Esophagus (tissue), 2 donors: ENCODE measurements at regions not wholly inside any gene's neighbourhood (a gene's known extent, or its start where the extent isn't known, plus 50 kb on each side); places are given as distances from the start of the nearest gene placed in this dataset.
A peak's percentile ranks its signal among the peaks of the same experiment; 100 is the strongest.

ENCODE experiments used
- H3K27ac ChIP-seq, 2 donors: one replicate each; pipeline ENCODE4 v1.5.1; 2013; ENCODE audit warnings: low read depth in 2 of 2, mild to moderate bottlenecking in 2 of 2, inconsistent platforms in 1 of 2, low read length in 1 of 2, moderate library complexity in 1 of 2
- H3K27me3 ChIP-seq, 2 donors: one replicate each; pipeline ENCODE4 v1.6.1; 2013; ENCODE audit warnings: low read length in 2 of 2, control low read depth in 1 of 2, mild to moderate bottlenecking in 1 of 2; ENCODE audit not compliant: insufficient read depth in 2 of 2, control insufficient read depth in 1 of 2
- H3K36me3 ChIP-seq, 2 donors: one replicate each; pipeline ENCODE4 v1.6.1; 2013; ENCODE audit warnings: low read length in 1 of 2; ENCODE audit not compliant: control insufficient read depth in 2 of 2, insufficient read depth in 2 of 2
- H3K4me1 ChIP-seq, 2 donors: one replicate each; pipeline ENCODE4 v1.6.1; 2013; ENCODE audit warnings: low read length in 1 of 2; ENCODE audit not compliant: control insufficient read depth in 2 of 2, insufficient read depth in 2 of 2
- H3K4me3 ChIP-seq, 2 donors: one replicate each; pipeline ENCODE4 v1.5.1; 2013; ENCODE audit warnings: low read length in 2 of 2, mild to moderate bottlenecking in 2 of 2, low read depth in 1 of 2, moderate library complexity in 1 of 2
- H3K9me3 ChIP-seq, 2 donors: one replicate each; pipeline ENCODE4 v1.6.1; 2013; ENCODE audit warnings: mild to moderate bottlenecking in 2 of 2, low read depth in 1 of 2, low read length in 1 of 2, moderate library complexity in 1 of 2; ENCODE audit not compliant: control insufficient read depth in 2 of 2, insufficient read depth in 1 of 2
- WGBS, 2 donors: extraction: QIAGEN DNeasy Blood & Tissue Kit; methylation state at CpG; one replicate each; pipeline ENCODE4 v1.1.7; 2013; 5-methylcytosine and 5-hydroxymethylcytosine counted together
- donor health status: healthy with polysubstance abuse.
- donor health status: Bipolar disorder and iron deficiency.

DNA sequence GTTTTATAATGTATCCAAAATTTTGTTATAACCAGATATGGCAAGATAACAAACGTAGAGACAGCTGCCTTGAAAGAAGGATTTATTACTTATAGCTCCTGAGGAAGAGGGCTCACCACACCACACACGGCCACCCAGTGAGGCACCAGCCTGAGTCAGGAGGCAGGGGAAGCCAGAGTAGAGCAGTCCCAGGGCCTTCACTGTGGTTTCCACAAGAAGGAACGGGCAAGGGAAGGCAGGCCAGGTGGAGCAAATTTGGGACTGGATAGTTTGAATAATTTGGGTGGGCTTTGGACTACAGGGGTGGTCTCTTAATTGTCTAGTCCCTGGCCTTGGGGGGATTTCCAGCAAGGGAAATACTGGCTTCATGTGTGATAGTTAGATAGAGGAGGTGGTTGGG is 72.5 kb downstream of the RRAGC start:
- no peaks in the 10 kb centered on the region for H3K36me3 ChIP-seq
- peaks cover 0 to 2% of the 10 kb centered on the region in 2 donors for H3K9me3 ChIP-seq
- 82 to 88% methylated on average over 3 of the region's 3 CpGs for WGBS, 2 donors
- H3K4me3 ChIP-seq = no peak overlapping the region
- peaks cover 0 to 2% of the 10 kb centered on the region in 2 donors for H3K4me1 ChIP-seq
- H3K27me3 ChIP-seq = peaks cover 0 to 2% of the 10 kb centered on the region in 2 donors
- no peak overlapping the region for H3K27ac ChIP-seq

GRCh38 chr1:38786040-38786436 is 73.5 kb downstream of the RRAGC start:
- Histone ChIP-seq H3K27ac (no peak overlapping the region), H3K4me1 (peaks cover 0 to 2% of the 10 kb centered on the region in 2 donors), H3K4me3 (no peak overlapping the region), H3K9me3 (no peaks in the 10 kb centered on the region), H3K36me3 (no peaks in the 10 kb centered on the region), H3K27me3 (peaks cover 2 to 4% of the 10 kb centered on the region in 2 donors)
- 76 to 84% methylated on average over 6 of the region's 6 CpGs for WGBS, 2 donors

DNA sequence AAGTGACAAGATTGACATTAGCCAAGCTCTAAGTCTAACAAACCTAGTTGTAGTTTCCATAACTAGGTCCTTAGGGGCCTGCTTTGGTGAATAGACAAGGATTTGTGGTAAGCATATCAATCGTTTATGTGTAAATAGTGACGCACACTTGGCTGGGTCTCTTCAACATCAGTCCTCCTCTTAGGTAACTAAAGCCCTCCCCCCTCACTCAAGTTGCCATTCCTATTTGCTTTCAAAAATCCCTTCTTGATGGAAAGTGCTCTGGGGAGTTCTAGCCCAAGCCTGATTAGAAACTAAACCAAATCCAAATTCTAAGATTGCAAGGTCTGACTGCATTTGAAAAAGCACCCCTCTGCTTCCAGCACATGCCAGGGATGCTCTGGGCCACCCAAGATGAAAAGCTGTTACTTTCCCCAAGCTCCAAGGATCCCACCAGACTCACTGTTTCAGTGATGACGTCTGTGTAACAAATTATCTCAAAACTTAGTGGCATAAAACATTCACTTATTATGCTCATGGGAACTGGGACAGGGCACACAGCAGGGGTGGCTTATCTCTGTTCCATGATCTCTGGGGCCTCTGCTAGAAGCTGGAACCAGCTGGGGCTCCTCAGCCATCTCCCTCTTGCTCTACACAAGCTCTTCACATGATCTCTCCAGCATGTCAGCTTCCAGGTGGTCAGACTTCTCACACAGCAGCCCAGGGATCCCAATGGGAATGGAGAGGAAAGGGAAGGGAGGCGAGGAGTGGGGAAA is 74.1 kb downstream of the RRAGC start:
- H3K9me3 ChIP-seq = no peaks in the 10 kb centered on the region
- H3K27ac ChIP-seq = no peak overlapping the region
- peaks cover 2 to 4% of the 10 kb centered on the region in 2 donors for H3K27me3 ChIP-seq
- WGBS, 2 donors = 59 to 72% methylated on average over 4 of the region's 4 CpGs
- peaks cover 0 to 2% of the 10 kb centered on the region in 2 donors for H3K4me1 ChIP-seq
- no peak overlapping the region for H3K4me3 ChIP-seq
- H3K36me3 ChIP-seq = no peaks in the 10 kb centered on the region

GRCh38 chr1:38784452-38785284 is 74.9 kb downstream of the RRAGC start:
- Histone ChIP-seq H3K9me3 (no peaks in the 10 kb centered on the region), H3K27me3 (peaks cover 2 to 4% of the 10 kb centered on the region in 2 donors)
- WGBS, 2 donors = 81 to 88% methylated on average over 6 of the region's 6 CpGs

DNA sequence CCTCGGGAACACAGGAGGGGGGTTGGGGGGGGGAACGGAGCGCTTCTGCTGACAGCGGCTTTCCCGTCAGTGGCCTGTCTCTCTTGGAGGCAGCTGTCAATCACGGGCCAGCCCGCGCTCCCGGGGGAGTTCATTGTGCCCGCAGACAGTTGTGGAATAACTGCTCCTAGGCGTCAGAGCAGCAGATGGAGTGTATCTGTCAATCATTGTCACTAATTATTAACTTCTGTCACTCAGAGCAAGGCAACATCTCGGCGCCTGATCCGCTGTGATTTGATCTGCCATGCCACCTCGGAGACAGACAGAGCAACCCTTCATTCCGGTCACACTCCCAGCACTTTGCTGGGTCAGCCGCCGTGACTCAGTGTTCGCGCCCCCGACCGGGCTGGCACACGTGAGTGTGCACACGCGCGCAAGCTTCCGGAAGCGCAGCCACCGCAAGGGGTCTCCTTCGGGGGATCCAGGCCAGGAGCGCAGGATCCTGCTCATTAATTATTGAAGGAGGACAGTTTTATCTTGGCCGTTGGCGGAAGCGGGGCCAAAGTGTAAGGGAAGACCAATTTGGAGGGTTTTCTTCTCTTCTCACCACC is 75.8 kb downstream of the RRAGC start:
- WGBS, 2 donors = 17% methylated on average over 34 of the region's 34 CpGs
- Histone ChIP-seq H3K4me1 (peaks cover 0 to 2% of the 10 kb centered on the region in 2 donors), H3K27ac (no peak overlapping the region), H3K9me3 (no peaks in the 10 kb centered on the region), H3K36me3 (no peaks in the 10 kb centered on the region), H3K4me3 (peak overlapping the region in 1 of 2 donors; percentile 9), H3K27me3 (peaks cover 2 to 4% of the 10 kb centered on the region in 2 donors)

More at GRCh38 chr1:38784452-38785284, 74.9 kb downstream of the RRAGC start:
- no peak overlapping the region for H3K27ac ChIP-seq
- H3K4me1 ChIP-seq = peaks cover 0 to 2% of the 10 kb centered on the region in 2 donors
- no peak overlapping the region for H3K4me3 ChIP-seq
- H3K36me3 ChIP-seq = no peaks in the 10 kb centered on the region

DNA sequence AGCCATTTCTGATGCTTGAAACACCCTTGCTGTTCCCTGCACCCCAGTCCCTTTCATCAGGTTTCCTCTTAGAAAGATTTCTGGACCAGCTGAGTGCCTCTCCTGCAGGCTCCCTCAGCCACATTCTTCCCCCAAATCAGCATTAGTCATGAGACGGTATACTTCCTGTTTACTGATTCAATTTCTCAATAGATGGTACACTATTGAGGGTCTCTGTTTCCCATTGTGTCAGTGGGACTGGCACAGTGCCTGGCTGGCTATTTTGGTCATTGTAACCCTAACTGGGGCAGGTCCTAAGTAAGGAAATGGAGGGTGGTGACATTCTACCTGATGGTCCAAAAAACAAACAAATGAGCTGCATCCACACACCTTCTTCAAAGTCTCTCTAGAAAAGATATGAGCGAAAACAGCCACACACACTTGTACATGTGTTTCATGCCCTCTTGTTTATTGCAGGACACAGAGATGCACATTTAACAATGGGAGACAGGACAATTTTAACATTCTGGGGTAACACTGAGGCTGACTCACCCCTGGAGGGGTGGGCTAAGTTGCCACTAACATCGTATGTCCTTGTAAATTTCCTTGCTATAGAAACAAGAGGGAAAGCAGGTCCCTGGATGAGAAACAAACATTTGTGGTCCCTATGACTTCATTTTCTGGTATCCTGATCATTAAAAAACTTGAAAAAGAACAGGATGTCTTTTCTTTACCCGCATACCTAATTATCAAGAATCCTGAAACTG is 77.5 kb downstream of the RRAGC start:
- Histone ChIP-seq H3K36me3 (no peaks in the 10 kb centered on the region), H3K4me1 (peaks cover 0 to 2% of the 10 kb centered on the region in 2 donors), H3K27ac (no peak overlapping the region), H3K4me3 (no peak overlapping the region), H3K27me3 (peaks cover 2 to 4% of the 10 kb centered on the region in 2 donors), H3K9me3 (no peaks in the 10 kb centered on the region)
- WGBS, 2 donors = 64 to 66% methylated on average over 4 of the region's 4 CpGs

- Histone ChIP-seq H3K4me3 (no peak overlapping the region), H3K4me1 (peaks cover 0 to 2% of the 10 kb centered on the region in 2 donors), H3K36me3 (no peaks in the 10 kb centered on the region), H3K27me3 (peaks cover 2 to 4% of the 10 kb centered on the region in 2 donors), H3K27ac (no peak overlapping the region), H3K9me3 (no peaks in the 10 kb centered on the region)
- 55 to 65% methylated on average over 4 of the region's 4 CpGs for WGBS, 2 donors
Observed at GRCh38 chr1:38780133-38780532, 79.4 kb downstream of the RRAGC start.

GRCh38 chr1:38779491-38779890 is 80.1 kb downstream of the RRAGC start:
- Histone ChIP-seq H3K27me3 (peaks cover 2 to 4% of the 10 kb centered on the region in 2 donors), H3K9me3 (no peaks in the 10 kb centered on the region), H3K27ac (no peak overlapping the region), H3K36me3 (no peaks in the 10 kb centered on the region), H3K4me3 (no peak overlapping the region), H3K4me1 (peaks cover 0 to 2% of the 10 kb centered on the region in 2 donors)
- WGBS, 2 donors = 66 to 77% methylated on average over 5 of the region's 5 CpGs

DNA sequence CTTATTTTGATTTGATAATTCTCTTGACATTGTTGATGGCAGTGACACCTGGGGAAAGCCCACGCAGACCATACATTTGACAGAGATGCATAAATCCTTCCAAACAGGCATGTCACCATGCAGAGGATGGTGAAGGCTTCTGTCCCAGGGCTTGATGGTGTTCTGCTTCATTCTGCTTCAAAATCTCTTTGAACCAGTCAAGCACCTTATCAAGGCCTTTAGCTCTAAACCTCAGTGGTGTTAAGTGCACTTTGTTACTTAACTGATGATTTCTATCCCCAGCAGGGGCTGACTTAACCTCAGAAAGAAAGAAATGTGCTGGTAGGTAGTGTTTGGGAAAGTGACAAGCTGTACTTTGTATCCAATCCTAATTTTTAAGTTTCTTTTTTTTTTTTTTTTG is 81.1 kb downstream of the RRAGC start:
- H3K9me3 ChIP-seq = no peaks in the 10 kb centered on the region
- H3K4me3 ChIP-seq = no peak overlapping the region
- no peaks in the 10 kb centered on the region for H3K4me1 ChIP-seq
- no peaks in the 10 kb centered on the region for H3K36me3 ChIP-seq
- 29 to 42% methylated on average over 1 of the region's 1 CpG for WGBS, 2 donors
- H3K27me3 ChIP-seq = peaks cover 0 to 4% of the 10 kb centered on the region in 2 donors
- H3K27ac ChIP-seq = no peak overlapping the region
